Transverse colon (tissue), 4 donors: ENCODE measurements at regions not wholly inside any gene's neighbourhood (a gene's known extent, or its start where the extent isn't known, plus 50 kb on each side); places are given as distances from the start of the nearest gene placed in this dataset.

Experiments
- DNase-seq: peaks from one replicate; pipeline ENCODE4 v3.0.0-alpha.2; 2019
- H3K27ac ChIP-seq, 4 donors: fragments of 200-600 bp; sonication (generic); 2 replicates each; pipeline ENCODE4 v1.5.1; 2016 to 2018; ENCODE audit warnings: inconsistent platforms in 4 of 4
- H3K27me3 ChIP-seq: fragments of 200-600 bp; sonication (generic); 2 replicates; pipeline ENCODE4 v1.5.1; 2017; ENCODE audit warnings: inconsistent platforms
- H3K36me3 ChIP-seq, 4 donors: fragments of 200-600 bp; sonication (generic); 2 replicates each; pipeline ENCODE4 v1.5.1; 2017 to 2019; ENCODE audit warnings: inconsistent platforms in 4 of 4
- H3K4me1 ChIP-seq, 4 donors: fragments of 200-600 bp; sonication (generic); 2 replicates each; pipeline ENCODE4 v1.5.1; 2017 to 2020; ENCODE audit warnings: inconsistent platforms in 4 of 4
- H3K4me3 ChIP-seq, 4 donors: fragments of 200-600 bp; sonication (generic); 1 replicate in 1 of 4; 2 replicates in 3 of 4; pipeline versions ENCODE4 v1.5.1 to v1.6.1; 2017 to 2019; ENCODE audit warnings: inconsistent platforms in 4 of 4
- H3K9me3 ChIP-seq, 2 donors: fragments of 200-600 bp; sonication (generic); 2 replicates each; pipeline ENCODE4 v1.5.1; 2017 to 2019; ENCODE audit warnings: inconsistent platforms in 2 of 2
- EP300 ChIP-seq: sonication (generic); formaldehyde crosslinking; IDR thresholded peaks from one replicate; pipeline ENCODE4 v1.6.1; 2017; ENCODE audit warnings: antibody characterized with exemption, low read depth
- POLR2A ChIP-seq: fragments of 450-650 bp; IDR thresholded peaks from one replicate; pipeline ENCODE4 v1.6.1; 2016; ENCODE audit warnings: antibody characterized with exemption, mild to moderate bottlenecking, moderate library complexity
- POLR2AphosphoS5 ChIP-seq, 3 donors: sonication (generic); formaldehyde crosslinking; IDR thresholded peaks; one replicate each; pipeline ENCODE4 v1.6.1; 2016; ENCODE audit warnings: antibody characterized with exemption in 3 of 3
- WGBS, 2 donors: methylation state at CpG; one replicate each; pipeline ENCODE4 v1.1.5; 2018; ENCODE audit warnings: low coverage in 1 of 2; 5-methylcytosine and 5-hydroxymethylcytosine counted together
- in situ Hi-C, 4 donors: fragments of 200-750 bp; cut with MboI; loops; one replicate each; pipeline versions ENCODE4 v1.15.0 to v1.15.1; 2017; ENCODE audit warnings: low sequenced_read_pairs in 3 of 4, low pct_ligation_motif_present in 1 of 4, low pct_unique_long_range_greater_than_20kb in 1 of 4
- intact Hi-C: fragments of 100-400 bp; cut with DNase I; formaldehyde crosslinking; loops from one replicate; pipeline ENCODE4 v1.15.1; 2023; ENCODE audit warnings: low total_unique reads
- TF ChIP-seq, protein P1 (sequence below), 5 experiments: fragments of 200-600 bp in 3 of 5; fragments of 450-650 bp in 2 of 5; sonication (generic) in 3 of 5; IDR thresholded peaks; 1 replicate in 2 of 5; 2 replicates in 3 of 5; pipeline ENCODE4 v1.5.1; 2016 to 2017; ENCODE audit warnings: antibody characterized with exemption in 5 of 5, inconsistent platforms in 3 of 5, mild to moderate bottlenecking in 2 of 5, moderate library complexity in 1 of 5

DNA sequence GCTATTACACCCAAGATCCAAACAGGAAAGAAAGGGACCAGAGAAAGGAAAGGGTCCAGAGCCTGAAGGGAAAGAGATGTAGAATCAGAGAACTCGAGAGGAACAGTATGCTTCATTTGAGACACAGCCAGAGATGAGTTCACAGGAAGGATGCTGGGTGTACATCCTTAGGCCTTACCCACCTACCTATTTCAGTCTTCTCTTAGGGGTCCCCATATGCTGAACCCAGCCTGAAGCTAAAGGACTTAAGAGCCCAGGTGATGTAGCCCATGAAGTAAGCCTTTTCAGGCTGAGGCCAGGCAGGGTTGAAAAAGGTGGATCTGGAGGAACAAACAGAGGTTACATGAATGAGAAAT is 338.0 kb upstream of the KCNH8 start:
- no peak for DNase-seq
- no peaks in the 10 kb centered on the region for H3K27me3 ChIP-seq
- H3K27ac ChIP-seq: no peak overlapping the region
- no peaks in the 10 kb centered on the region for H3K4me1 ChIP-seq
- intact Hi-C loops: no loop called here
- H3K4me3 ChIP-seq: no peak overlapping the region
- H3K9me3 ChIP-seq: no peaks in the 10 kb centered on the region
- 58 to 85% methylated on average over 1 of the region's 1 CpG for WGBS, 2 donors
- TF ChIP-seq POLR2AphosphoS5 (IDR thresholded peaks at IDR 0.05): no peak
- no peak for TF ChIP-seq EP300
- TF ChIP-seq, protein P1, sequence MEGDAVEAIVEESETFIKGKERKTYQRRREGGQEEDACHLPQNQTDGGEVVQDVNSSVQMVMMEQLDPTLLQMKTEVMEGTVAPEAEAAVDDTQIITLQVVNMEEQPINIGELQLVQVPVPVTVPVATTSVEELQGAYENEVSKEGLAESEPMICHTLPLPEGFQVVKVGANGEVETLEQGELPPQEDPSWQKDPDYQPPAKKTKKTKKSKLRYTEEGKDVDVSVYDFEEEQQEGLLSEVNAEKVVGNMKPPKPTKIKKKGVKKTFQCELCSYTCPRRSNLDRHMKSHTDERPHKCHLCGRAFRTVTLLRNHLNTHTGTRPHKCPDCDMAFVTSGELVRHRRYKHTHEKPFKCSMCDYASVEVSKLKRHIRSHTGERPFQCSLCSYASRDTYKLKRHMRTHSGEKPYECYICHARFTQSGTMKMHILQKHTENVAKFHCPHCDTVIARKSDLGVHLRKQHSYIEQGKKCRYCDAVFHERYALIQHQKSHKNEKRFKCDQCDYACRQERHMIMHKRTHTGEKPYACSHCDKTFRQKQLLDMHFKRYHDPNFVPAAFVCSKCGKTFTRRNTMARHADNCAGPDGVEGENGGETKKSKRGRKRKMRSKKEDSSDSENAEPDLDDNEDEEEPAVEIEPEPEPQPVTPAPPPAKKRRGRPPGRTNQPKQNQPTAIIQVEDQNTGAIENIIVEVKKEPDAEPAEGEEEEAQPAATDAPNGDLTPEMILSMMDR (IDR thresholded peaks at IDR 0.05): no peak
- in situ Hi-C loops: no loop called here
- H3K36me3 ChIP-seq: no peaks in the 10 kb centered on the region

DNA sequence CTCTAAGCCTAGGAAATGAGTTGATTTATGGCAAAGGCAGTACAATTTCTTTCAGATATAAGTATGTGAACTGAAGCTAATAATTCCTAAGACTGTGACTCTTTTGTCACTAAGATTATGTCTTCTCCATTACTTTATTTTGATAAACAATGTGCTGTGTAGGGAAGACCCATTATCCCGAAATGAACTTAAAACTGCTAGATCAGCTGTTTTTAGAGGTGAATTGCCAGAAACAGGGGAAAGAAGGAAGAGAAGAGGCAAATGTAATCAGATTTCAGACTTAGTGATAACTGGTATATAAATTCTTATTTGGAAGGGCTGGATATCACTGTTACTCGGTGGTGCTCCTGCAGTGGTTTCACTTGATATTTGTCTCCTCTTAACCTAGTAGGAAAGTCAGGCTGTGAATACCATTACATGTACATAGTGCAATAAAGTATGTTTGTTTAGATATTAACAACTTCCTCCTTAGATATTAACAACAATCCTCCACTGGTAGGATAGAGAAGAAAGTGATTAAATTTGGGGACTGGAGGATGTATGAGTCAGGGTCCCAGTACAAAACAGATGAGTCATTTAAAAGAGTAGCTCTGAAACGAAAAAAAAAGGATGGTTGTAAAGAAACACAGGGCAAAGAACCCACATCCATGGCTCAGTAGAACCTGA is 338.5 kb upstream of the KCNH8 start:
- Histone ChIP-seq H3K9me3 (no peaks in the 10 kb centered on the region), H3K36me3 (no peaks in the 10 kb centered on the region), H3K4me3 (no peak overlapping the region), H3K4me1 (no peaks in the 10 kb centered on the region), H3K27me3 (no peaks in the 10 kb centered on the region), H3K27ac (no peak overlapping the region)
- no peak for DNase-seq
- WGBS, 2 donors: 44 to 49% methylated on average over 3 of the region's 3 CpGs
- in situ Hi-C loops: no loop called here
- TF ChIP-seq POLR2AphosphoS5 (IDR thresholded peaks at IDR 0.05) (no peak), POLR2A (no peak), EP300 (no peak)
- TF ChIP-seq, protein P1 (IDR thresholded peaks at IDR 0.05): no peak
- intact Hi-C loops: no loop called here

DNA sequence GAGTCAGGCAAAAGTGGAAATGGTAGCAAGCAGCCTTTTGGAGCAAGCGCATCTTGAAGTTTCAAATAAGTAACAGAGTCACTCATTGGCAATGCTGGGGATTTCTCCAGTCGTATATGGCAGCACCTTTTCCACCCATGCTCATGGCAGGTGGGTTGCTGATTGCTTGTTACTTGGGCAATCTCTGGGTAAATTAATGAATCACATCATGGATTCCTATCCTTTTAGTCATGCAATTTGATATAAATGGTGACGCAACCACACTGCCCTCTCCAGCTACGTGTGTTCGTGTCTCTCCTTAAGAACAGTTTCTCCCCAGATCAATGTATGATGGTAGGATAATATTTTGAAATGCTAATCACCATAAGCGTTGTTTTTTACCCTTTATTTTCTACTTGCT is 339.9 kb upstream of the KCNH8 start:
- no peak for TF ChIP-seq POLR2AphosphoS5 (IDR thresholded peaks at IDR 0.05)
- TF ChIP-seq, protein P1 (IDR thresholded peaks at IDR 0.05): no peak
- TF ChIP-seq EP300: no peak
- no peak for TF ChIP-seq POLR2A
- no peak overlapping the region for H3K27ac ChIP-seq
- no peaks in the 10 kb centered on the region for H3K4me1 ChIP-seq
- in situ Hi-C loops (no loop called here), intact Hi-C loops (no loop called here)
- H3K4me3 ChIP-seq: no peak overlapping the region
- H3K27me3 ChIP-seq: no peaks in the 10 kb centered on the region
- no peaks in the 10 kb centered on the region for H3K9me3 ChIP-seq
- H3K36me3 ChIP-seq: no peaks in the 10 kb centered on the region
- DNase-seq: no peak
- 87 to 91% methylated on average over 5 to 6 of the region's 6 CpGs for WGBS, 2 donors

- Histone ChIP-seq H3K4me3 (no peak overlapping the region), H3K4me1 (no peaks in the 10 kb centered on the region), H3K36me3 (no peaks in the 10 kb centered on the region), H3K27me3 (no peaks in the 10 kb centered on the region), H3K27ac (no peak overlapping the region), H3K9me3 (no peaks in the 10 kb centered on the region)
- intact Hi-C loops (no loop called here), in situ Hi-C loops (no loop called here)
- DNase-seq: no peak
- TF ChIP-seq POLR2AphosphoS5 (IDR thresholded peaks at IDR 0.05) (no peak), EP300 (no peak), POLR2A (no peak)
- TF ChIP-seq, protein P1 (IDR thresholded peaks at IDR 0.05): no peak
- 62 to 75% methylated on average over 3 of the region's 3 CpGs for WGBS, 2 donors
Observed at GRCh38 chr3:18807593-18807992, 340.7 kb upstream of the KCNH8 start.
